Endometrial microvascular endothelial cells (primary cell): ENCODE measurements at regions not wholly inside any gene's neighbourhood (a gene's known extent, or its start where the extent isn't known, plus 50 kb on each side); places are given as distances from the start of the nearest gene placed in this dataset.
"Not testable (repeated sequence)": the region's sequence is repeated elsewhere in the genome, so short reads cannot be mapped to it uniquely, and the experiment has no call there.

Source experiments
- in situ Hi-C: cut with HindIII; loops from 2 replicates; pipeline ENCODE4 v1.10.0; 2017; ENCODE audit warnings: low sequenced_read_pairs, low pct_unique_long_range_greater_than_20kb; ENCODE audit errors: inconsistent ontology term

GRCh38 chr6:12348530-12349511, 58.7 kb downstream of the EDN1 start:
- in situ Hi-C loops, result no loop called here

- in situ Hi-C loops, result no loop called here
These were observed 60.5 kb downstream of the EDN1 start for GRCh38 chr6:12350644-12351170.

GRCh38 chr6:12351672-12352071, 61.5 kb downstream of the EDN1 start:
- in situ Hi-C loops, result no loop called here

- in situ Hi-C loops, result no loop called here
These were observed 63.6 kb downstream of the EDN1 start for GRCh38 chr6:12353731-12354130.

GRCh38 chr6:12354499-12354898, 64.3 kb downstream of the EDN1 start:
- in situ Hi-C loops, result no loop called here

GRCh38 chr6:12355354-12355753, 65.2 kb downstream of the EDN1 start:
- in situ Hi-C loops, result no loop called here

- in situ Hi-C loops, result no loop called here
These were observed 66.3 kb downstream of the EDN1 start for GRCh38 chr6:12356431-12356830.

- in situ Hi-C loops, result no loop called here
These were observed 67.1 kb downstream of the EDN1 start for GRCh38 chr6:12356983-12357972.

GRCh38 chr6:12359036-12359435, 68.9 kb downstream of the EDN1 start:
- in situ Hi-C loops, result no loop called here

- in situ Hi-C loops, result no loop called here
These were observed 71.0 kb downstream of the EDN1 start for GRCh38 chr6:12361042-12361765.

GRCh38 chr6:12363277-12363650, 73.1 kb downstream of the EDN1 start:
- in situ Hi-C loops, result not testable (repeated sequence)

GRCh38 chr6:12363651-12364381, 73.7 kb downstream of the EDN1 start:
- in situ Hi-C loops, result no loop called here

GRCh38 chr6:12364621-12365020, 74.5 kb downstream of the EDN1 start:
- in situ Hi-C loops, result no loop called here

- in situ Hi-C loops, result no loop called here
These were observed 76.6 kb downstream of the EDN1 start for GRCh38 chr6:12366731-12367130.

- in situ Hi-C loops, result no loop called here
These were observed 77.3 kb downstream of the EDN1 start for GRCh38 chr6:12367412-12367811.

GRCh38 chr6:12369355-12369754, 79.2 kb downstream of the EDN1 start:
- in situ Hi-C loops, result no loop called here

- in situ Hi-C loops, result no loop called here
These were observed 79.7 kb downstream of the EDN1 start for GRCh38 chr6:12369781-12370262.

GRCh38 chr6:12371151-12371550, 81.0 kb downstream of the EDN1 start:
- in situ Hi-C loops, result no loop called here
